ENCODE measurements at regions not wholly inside any gene's neighbourhood (a gene's known extent, or its start where the extent isn't known, plus 50 kb on each side); places are given as distances from the start of the nearest gene placed in this dataset.

- TF ChIP-seq POLR2A (IDR thresholded peaks at IDR 0.05), result no peak
- no peak for TF ChIP-seq CTCF (IDR thresholded peaks at IDR 0.05)
Measured at GRCh38 chr11:112661146-112661545, 300.1 kb upstream of the NCAM1 start.
